K562 (cell line): ENCODE measurements at regions not wholly inside any gene's neighbourhood (a gene's known extent, or its start where the extent isn't known, plus 50 kb on each side); places are given as distances from the start of the nearest gene placed in this dataset.

Experiments
- ATAC-seq: fragments of 200-7000 bp; cut with Tn5 transposase; 3 replicates; pipeline ENCODE4 v1.9.1; 2020; ENCODE audit warnings: moderate library complexity
- BruUV-seq: library from RNA; stranded (reverse); fragments of 400-500 nt; replicated peaks from 2 replicates; lab custom pipeline; 2021; lab: Mats Ljungman, UMichigan
- CTCF ChIA-PET: fragments of 300-600 bp; formaldehyde crosslinking; extraction: SDS; loops from one replicate; lab custom pipeline; 2021; ENCODE audit warnings: low intra/inter-chr PET ratio; lab: Yijun Ruan, JAX
- POLR2A ChIA-PET: fragments of 300-600, 350-650 bp; sonication (Branson Sonifier 250); formaldehyde crosslinking; extraction: SDS; loops from one replicate; lab custom pipeline; 2021; ENCODE audit warnings: antibody characterized with exemption, inconsistent platforms; lab: Yijun Ruan, JAX
- DNase-seq, 4 experiments: peaks; one replicate each; pipeline versions ENCODE4 v3.0.0 to v3.0.0-alpha.2; 2011 to 2018; ENCODE audit warnings: low spot score in 3 of 4, mixed read lengths in 3 of 4; ENCODE audit errors: extremely low read depth in 1 of 4
- FAIRE-seq: peaks from 2 replicates; lab custom pipeline; 2011; peaks lifted over from hg19 to GRCh38; lab: Jason Lieb, UNC
- H2AFZ ChIP-seq: 2 replicates; pipeline ENCODE4 v1.6.0; 2011; ENCODE audit warnings: low read depth, low read length, control low read depth, inconsistent platforms
- H3K27ac ChIP-seq: fragments of 200-600 bp; 3 replicates; pipeline ENCODE4 v1.8.0; 2011; ENCODE audit warnings: low read depth, mild to moderate bottlenecking, control low read depth, inconsistent platforms, low read length, moderate library complexity, mixed read lengths; ENCODE audit errors: extremely low read depth
- H3K27me3 ChIP-seq, 2 experiments: fragments of 300-600 bp in 1 of 2; 2 replicates in 1 of 2; 3 replicates in 1 of 2; pipeline versions ENCODE4 v1.6.0 to v1.8.0; 2011; ENCODE audit warnings: inconsistent platforms in 2 of 2, low read length in 2 of 2, mild to moderate bottlenecking in 1 of 2, mixed read lengths in 1 of 2, moderate library complexity in 1 of 2; ENCODE audit not compliant: control insufficient read depth in 2 of 2, insufficient read depth in 2 of 2
- H3K36me3 ChIP-seq: fragments of 300-600 bp; 3 replicates; pipeline ENCODE4 v1.8.0; 2011; ENCODE audit warnings: mild to moderate bottlenecking, low read length, inconsistent platforms; ENCODE audit not compliant: control insufficient read depth, insufficient read depth
- H3K4me1 ChIP-seq, 2 experiments: fragments of 200-600 bp in 1 of 2; replicated peaks in 1 of 2; 2 replicates in 1 of 2; 3 replicates in 1 of 2; pipeline versions ENCODE4 v1.5.1 to v1.8.0; 2011; ENCODE audit warnings: inconsistent platforms in 2 of 2, low read length in 2 of 2, mild to moderate bottlenecking in 1 of 2, mixed read lengths in 1 of 2, moderate library complexity in 1 of 2; ENCODE audit not compliant: control insufficient read depth in 2 of 2, insufficient read depth in 2 of 2
- H3K4me2 ChIP-seq: 2 replicates; pipeline ENCODE4 v1.6.1; 2011; ENCODE audit warnings: low read length, control low read depth, inconsistent platforms, mixed read lengths; ENCODE audit not compliant: insufficient read depth
- H3K4me3 ChIP-seq: fragments of 200-600 bp; sonication (generic), shearing (Covaris generic); 2 replicates; pipeline ENCODE4 v1.5.1; 2016; ENCODE audit warnings: control low read depth, inconsistent platforms
- H3K79me2 ChIP-seq: fragments of 200-600 bp; 3 replicates; pipeline ENCODE4 v1.8.0; 2011; ENCODE audit warnings: low read length, inconsistent platforms; ENCODE audit not compliant: control insufficient read depth, insufficient read depth
- H3K9ac ChIP-seq, 2 experiments: 2 replicates each; pipeline versions ENCODE4 v1.6.0 to v1.6.1; 2011; ENCODE audit warnings: low read depth in 2 of 2, low read length in 2 of 2, control low read depth in 1 of 2, inconsistent platforms in 1 of 2, mild to moderate bottlenecking in 1 of 2, mixed read lengths in 1 of 2; ENCODE audit not compliant: insufficient read depth in 1 of 2
- H3K9me1 ChIP-seq: one replicate; pipeline ENCODE4 v1.6.0; 2011; ENCODE audit warnings: inconsistent platforms, mild to moderate bottlenecking, low read length, moderate library complexity; ENCODE audit not compliant: control insufficient read depth, insufficient read depth
- H3K9me3 ChIP-seq: replicated peaks from 2 replicates; pipeline ENCODE4 v1.5.1; 2011; ENCODE audit warnings: low read depth, low read length, inconsistent platforms; ENCODE audit not compliant: control insufficient read depth, insufficient read depth
- H4K20me1 ChIP-seq: replicated peaks from 2 replicates; pipeline ENCODE4 v1.6.1; 2011; ENCODE audit warnings: low read length, inconsistent platforms, mixed read lengths; ENCODE audit not compliant: control insufficient read depth, insufficient read depth
- CGGBP1 ChIP-seq: fragments of 250-450 bp; sonication (Bioruptor Pico); IDR thresholded peaks from 2 replicates; pipeline ENCODE4 v1.9.0; 2021; ENCODE audit warnings: mild to moderate bottlenecking
- CREM ChIP-seq: IDR thresholded peaks from 2 replicates; pipeline ENCODE4 v1.6.1; 2014; ENCODE audit warnings: antibody characterized with exemption, low read depth
- GTF2A2 ChIP-seq: IDR thresholded peaks from 2 replicates; pipeline ENCODE4 v1.6.1; 2016; ENCODE audit warnings: mild to moderate bottlenecking, missing genetic modification characterization, missing compliant biosample characterization
- GTF3C2 ChIP-seq: IDR thresholded peaks from 3 replicates; pipeline ENCODE4 v1.6.1; 2011; ENCODE audit warnings: borderline replicate concordance, mild to moderate bottlenecking, moderate library complexity; ENCODE audit not compliant: insufficient read length; ENCODE audit errors: extremely low read depth
- ILF3 ChIP-seq: fragments of 450-650 bp; IDR thresholded peaks from 2 replicates; pipeline ENCODE4 v1.6.1; 2018; ENCODE audit warnings: antibody characterized with exemption, mild to moderate bottlenecking, moderate library complexity, borderline replicate concordance
- RNF219 ChIP-seq: fragments of 250-450 bp; sonication (Bioruptor Pico); IDR thresholded peaks from 2 replicates; pipeline ENCODE4 v1.5.0; 2022; ENCODE audit warnings: mild to moderate bottlenecking
- TGIF2 ChIP-seq: sonication (generic); formaldehyde crosslinking; IDR thresholded peaks from 2 replicates; pipeline ENCODE4 v1.8.1; 2022; ENCODE audit warnings: mild to moderate bottlenecking, missing genetic modification reagents, moderate library complexity
- XRCC4 ChIP-seq: IDR thresholded peaks from one replicate; pipeline ENCODE4 v1.6.1; 2011; ENCODE audit not compliant: insufficient read depth, insufficient read length; ENCODE audit errors: extremely low read depth
- ZNF143 ChIP-seq: sonication (generic); formaldehyde crosslinking; IDR thresholded peaks from 2 replicates; pipeline ENCODE4 v1.9.0; 2022; ENCODE audit warnings: mild to moderate bottlenecking, missing genetic modification reagents
- ZNF239 ChIP-seq: fragments of 250-450 bp; sonication (Bioruptor Pico); IDR thresholded peaks from 2 replicates; pipeline ENCODE4 v1.4.0; 2020; ENCODE audit warnings: mild to moderate bottlenecking
- WGBS: fragments of 100-300 bp; shearing (Covaris generic); methylation state at CpG from one replicate; pipeline ENCODE4 v1.1.6; 2016; ENCODE audit warnings: low coverage, mixed read lengths; ENCODE audit not compliant: insufficient coverage; ENCODE audit errors: missing lambda C conversion rate; 5-methylcytosine and 5-hydroxymethylcytosine counted together
- in situ Hi-C: fragments of 300-500 bp; cut with MboI; formaldehyde crosslinking; loops from 4 replicates; pipeline ENCODE4 v1.15.0; 2018; ENCODE audit warnings: inconsistent platforms, mixed read lengths
- intact Hi-C: fragments of 100-400 bp; cut with micrococcal nuclease; formaldehyde crosslinking; loops from 2 replicates; pipeline ENCODE4 v1.14.2; 2022

- no peaks in the 10 kb centered on the region for H3K79me2 ChIP-seq
- ATAC-seq (no peak), FAIRE-seq (no peak), DNase-seq (no peak)
- H3K4me2 ChIP-seq = no peak overlapping the region
- no peaks in the 10 kb centered on the region for H3K27me3 ChIP-seq
- TF ChIP-seq ILF3 (no peak), TGIF2 (CRISPR knock-in tag) (no peak), CREM (no peak), ZNF143 (no peak), ZNF239 (CRISPR knock-in tag) (no peak)
- H3K4me1 ChIP-seq = no peaks in the 10 kb centered on the region; a peak in 1 of 5 replicates
- H4K20me1 ChIP-seq = no peaks in the 10 kb centered on the region
- H3K27ac ChIP-seq = no peak overlapping the region
- H3K9me1 ChIP-seq = no peaks in the 10 kb centered on the region
- no peaks in the 10 kb centered on the region for H3K36me3 ChIP-seq
- ChIA-PET CTCF (no interaction called here), POLR2A (no interaction called here)
- no peak overlapping the region for H3K9ac ChIP-seq
- peaks cover 3% of the 10 kb centered on the region; the same call in 1 of the 2 replicates for H3K9me3 ChIP-seq
- in situ Hi-C loops = no loop called here
- BruUV-seq = no TSS peak
- no peak overlapping the region for H3K4me3 ChIP-seq
- 0% methylated on average over 1 of the region's 1 CpG for WGBS
- intact Hi-C loops = no loop called here
- H2AFZ ChIP-seq = no peak overlapping the region
Observed at GRCh38 chr2:58866527-58866926, 625.4 kb upstream of the FANCL start.

- no peak overlapping the region for H2AFZ ChIP-seq
- CTCF ChIA-PET = no interaction called here
- no peaks in the 10 kb centered on the region for H3K9me1 ChIP-seq
- H3K4me1 ChIP-seq = no peaks in the 10 kb centered on the region; a peak in 1 of 5 replicates
- FAIRE-seq = no peak
- no TSS peak for BruUV-seq
- 21% methylated on average over 6 of the region's 6 CpGs for WGBS
- H3K27me3 ChIP-seq = no peaks in the 10 kb centered on the region
- TF ChIP-seq GTF2A2 (no peak), RNF219 (no peak), XRCC4 (no peak), CGGBP1 (no peak), GTF3C2 (no peak)
- H3K9ac ChIP-seq = no peak overlapping the region
- no peak for ATAC-seq
- no peaks in the 10 kb centered on the region for H4K20me1 ChIP-seq
- peaks cover 3% of the 10 kb centered on the region; the same call in 1 of the 2 replicates for H3K9me3 ChIP-seq
- in situ Hi-C loops = no loop called here
- no peak overlapping the region for H3K27ac ChIP-seq
- POLR2A ChIA-PET = interaction anchor here (0.7 kb wide), 1 partner anchor 375 kb away, joined by 3 read pairs; no protein-coding TSS in a partner anchor
- H3K4me2 ChIP-seq = no peak overlapping the region
- H3K36me3 ChIP-seq = no peaks in the 10 kb centered on the region
- no peaks in the 10 kb centered on the region for H3K79me2 ChIP-seq
- intact Hi-C loops = no loop called here
- no peak overlapping the region for H3K4me3 ChIP-seq
- no peak for DNase-seq
Observed at GRCh38 chr2:58866040-58866439, 624.9 kb upstream of the FANCL start.
